Heart left ventricle (tissue), 16 donors: ENCODE measurements at regions not wholly inside any gene's neighbourhood (a gene's known extent, or its start where the extent isn't known, plus 50 kb on each side); places are given as distances from the start of the nearest gene placed in this dataset.

Experiments used
- ATAC-seq, 4 donors: fragments of 200-7000 bp; cut with Tn5 transposase; one replicate each; pipeline ENCODE4 v1.9.1; 2020 to 2022; ENCODE audit warnings: moderate library complexity in 4 of 4, mild to moderate bottlenecking in 3 of 4, moderate number of reproducible peaks in 1 of 4
- DNase-seq, 5 donors: peaks; one replicate each; pipeline ENCODE4 v3.0.0-alpha.2; 2020
- H3K27ac ChIP-seq, 12 donors: fragments of 200-600 bp; sonication (generic) in 4 of 12; one replicate each; pipeline versions ENCODE4 v1.5.0 to v1.8.0; 2016 to 2022; ENCODE audit warnings: mild to moderate bottlenecking in 2 of 12
- H3K27me3 ChIP-seq, 9 donors: fragments of 200-600 bp; sonication (generic) in 2 of 9; one replicate each; pipeline versions ENCODE4 v1.5.1 to v1.8.0; 2016 to 2022; ENCODE audit warnings: mild to moderate bottlenecking in 3 of 9
- H3K36me3 ChIP-seq, 9 donors: fragments of 200-600 bp; sonication (generic) in 2 of 9; one replicate each; pipeline versions ENCODE4 v1.5.0 to v1.8.0; 2018 to 2022; ENCODE audit warnings: mild to moderate bottlenecking in 2 of 9
- H3K4me1 ChIP-seq, 12 donors: fragments of 200-600 bp; sonication (generic) in 4 of 12; one replicate each; pipeline versions ENCODE4 v1.5.0 to v1.8.0; 2016 to 2022; ENCODE audit warnings: mild to moderate bottlenecking in 3 of 12
- H3K4me3 ChIP-seq, 12 donors: fragments of 200-600 bp; sonication (generic) in 4 of 12; one replicate each; pipeline versions ENCODE4 v1.5.0 to v1.8.0; 2017 to 2022; ENCODE audit warnings: mild to moderate bottlenecking in 9 of 12, moderate library complexity in 4 of 12
- H3K9me3 ChIP-seq, 12 donors: fragments of 200-600 bp; sonication (generic) in 4 of 12; one replicate each; pipeline versions ENCODE4 v1.5.0 to v1.8.0; 2016 to 2022; ENCODE audit warnings: mild to moderate bottlenecking in 1 of 12
- POLR2A ChIP-seq, 2 donors: fragments of 450-650 bp; IDR thresholded peaks; one replicate each; pipeline ENCODE4 v1.6.1; 2017; ENCODE audit warnings: antibody characterized with exemption in 2 of 2, mild to moderate bottlenecking in 2 of 2, moderate library complexity in 2 of 2
- WGBS, 4 donors: extraction: QIAGEN DNeasy Blood & Tissue Kit in 2 of 4; methylation state at CpG; one replicate each; pipeline versions ENCODE4 v1.1.5 to v1.1.7; 2013 to 2018; 5-methylcytosine and 5-hydroxymethylcytosine counted together
- intact Hi-C, 10 donors: fragments of 100-400 bp; cut with DNase I; formaldehyde crosslinking; loops; one replicate each; pipeline versions ENCODE4 v1.11.1 to v1.14.2; 2022
- TF ChIP-seq, protein P1 (sequence below), 12 donors: fragments of 200-600 bp; sonication (generic) in 4 of 12; IDR thresholded peaks; one replicate each; pipeline versions ENCODE4 v1.5.0 to v1.8.0; 2018 to 2022; ENCODE audit warnings: antibody characterized with exemption in 12 of 12, mild to moderate bottlenecking in 5 of 12
- donor health status: ischemic (EF 13 %, LVEDD 7.1; RV severe dilation, severe dysfunction).
- donor health status: healthy with polysubstance abuse.
- donor health status: DM: no; HTN: yes; CAD: no.
- donor health status: DM: no; HTN: no; CAD: no.
- donor health status: ischemic (EF 25% LVEDD 6.9; RV normal size, moderate dysfunction).
- donor health status: ischemic (EF 25% LVEDD 5.7; RV mildly dilated, moderate dysfunction).
- donor health status: healthy.
- donor health status: DM: yes; HTN: yes; CAD: no.
- donor health status: ischemic (EF 35%, LVEDD 5.7; RV mildly dilated, moderate dysfunction).
- donor health status: nonischemic (EF 11% LVEDD 7.7; RV severe dilation, severe dysfunction).
- donor health status: DM: yes; HTN: yes; CAD: no.
- donor health status: PGD.
- donor health status: ischemic (EF 29% LVEDD 5.4; RV normal size, mild dysfunction).
- donor health status: nonischemic (EF 23%, LVEDD 6.1; RV moderate dilation, normal function).

DNA sequence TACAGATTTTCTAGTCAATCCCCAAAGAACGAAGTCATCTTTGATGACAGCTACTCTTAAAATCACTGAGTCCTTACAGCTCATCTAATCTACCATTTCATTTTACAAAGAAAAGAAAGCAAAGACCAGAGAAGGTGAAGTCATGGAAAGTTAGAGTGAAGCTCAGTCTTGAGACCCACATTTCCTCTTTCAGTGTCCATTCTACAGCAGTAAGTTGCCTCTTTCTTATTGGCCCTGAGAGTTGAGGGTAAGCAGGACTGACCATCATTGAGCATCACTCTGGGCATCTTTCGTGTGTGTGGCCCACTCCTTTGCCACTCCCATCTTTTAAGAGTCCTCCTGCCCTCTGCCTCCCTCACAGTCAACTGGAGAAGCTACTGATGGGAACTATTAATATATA is 251.8 kb upstream of the NR4A3 start:
- no peak for DNase-seq
- intact Hi-C loops: loop anchor here in 4 of 10 donors (10.0 kb wide), 5 partner anchors 125 to 925 kb away; no protein-coding TSS in a partner anchor
- peaks cover 0 to 25% (median 5%) of the 10 kb centered on the region in 12 donors for H3K4me1 ChIP-seq
- no peaks in the 10 kb centered on the region for H3K36me3 ChIP-seq
- H3K27me3 ChIP-seq: no peaks in the 10 kb centered on the region
- WGBS, 4 donors: 81 to 89% (median 87%) methylated on average over 2 of the region's 2 CpGs
- no peak overlapping the region for H3K4me3 ChIP-seq
- no peak overlapping the region for H3K27ac ChIP-seq
- ATAC-seq: no peak
- H3K9me3 ChIP-seq: no peaks in the 10 kb centered on the region
- TF ChIP-seq, protein P1, sequence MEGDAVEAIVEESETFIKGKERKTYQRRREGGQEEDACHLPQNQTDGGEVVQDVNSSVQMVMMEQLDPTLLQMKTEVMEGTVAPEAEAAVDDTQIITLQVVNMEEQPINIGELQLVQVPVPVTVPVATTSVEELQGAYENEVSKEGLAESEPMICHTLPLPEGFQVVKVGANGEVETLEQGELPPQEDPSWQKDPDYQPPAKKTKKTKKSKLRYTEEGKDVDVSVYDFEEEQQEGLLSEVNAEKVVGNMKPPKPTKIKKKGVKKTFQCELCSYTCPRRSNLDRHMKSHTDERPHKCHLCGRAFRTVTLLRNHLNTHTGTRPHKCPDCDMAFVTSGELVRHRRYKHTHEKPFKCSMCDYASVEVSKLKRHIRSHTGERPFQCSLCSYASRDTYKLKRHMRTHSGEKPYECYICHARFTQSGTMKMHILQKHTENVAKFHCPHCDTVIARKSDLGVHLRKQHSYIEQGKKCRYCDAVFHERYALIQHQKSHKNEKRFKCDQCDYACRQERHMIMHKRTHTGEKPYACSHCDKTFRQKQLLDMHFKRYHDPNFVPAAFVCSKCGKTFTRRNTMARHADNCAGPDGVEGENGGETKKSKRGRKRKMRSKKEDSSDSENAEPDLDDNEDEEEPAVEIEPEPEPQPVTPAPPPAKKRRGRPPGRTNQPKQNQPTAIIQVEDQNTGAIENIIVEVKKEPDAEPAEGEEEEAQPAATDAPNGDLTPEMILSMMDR (IDR thresholded peaks at IDR 0.05): no peak
- no peak for TF ChIP-seq POLR2A (IDR thresholded peaks at IDR 0.05)

GRCh38 chr9:99572567-99572966 is 249.1 kb upstream of the NR4A3 start:
- ATAC-seq: no peak
- no peaks in the 10 kb centered on the region for H3K9me3 ChIP-seq
- intact Hi-C loops: loop anchor here in 1 of 10 donors (10.0 kb wide), 1 partner anchor 238 kb away; no protein-coding TSS in a partner anchor

DNA sequence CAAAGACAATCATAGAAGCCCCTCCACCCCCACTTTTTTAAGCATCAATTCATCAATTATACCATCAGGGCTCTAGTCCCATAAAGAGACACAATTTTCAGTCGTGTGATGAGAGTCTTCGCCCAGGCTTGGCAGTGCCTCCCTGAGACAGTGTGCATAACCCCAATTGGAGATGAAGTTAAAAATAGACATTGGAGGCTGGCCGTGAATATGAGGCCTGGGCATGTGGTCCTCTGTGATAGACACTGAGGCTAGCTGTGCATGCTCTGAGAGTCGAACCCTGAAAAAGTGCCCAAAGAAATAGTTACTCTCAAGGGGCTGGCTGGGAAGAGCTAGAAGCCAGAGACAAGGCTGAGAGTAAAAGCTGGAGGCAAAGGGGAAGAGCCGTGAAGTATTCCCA is 248.6 kb upstream of the NR4A3 start:
- intact Hi-C loops: loop anchor here in 1 of 10 donors (10.0 kb wide), 1 partner anchor 238 kb away; no protein-coding TSS in a partner anchor
- DNase-seq: peak in 3 of 5 donors; percentile 29 to 51 (median 46)

More at GRCh38 chr9:99572567-99572966, 249.1 kb upstream of the NR4A3 start:
- 56 to 67% (median 63%) methylated on average over 4 of the region's 4 CpGs for WGBS, 4 donors
- TF ChIP-seq, protein P1 (IDR thresholded peaks at IDR 0.05): no peak
- no peak for TF ChIP-seq POLR2A (IDR thresholded peaks at IDR 0.05)
- no peak for DNase-seq
- peaks cover 0 to 13% (median 3%) of the 10 kb centered on the region in 12 donors for H3K4me1 ChIP-seq
- no peaks in the 10 kb centered on the region for H3K27me3 ChIP-seq
- H3K36me3 ChIP-seq: no peaks in the 10 kb centered on the region
- H3K27ac ChIP-seq: peak overlapping the region in 2 of 12 donors; percentile 10 to 27
- no peak overlapping the region for H3K4me3 ChIP-seq

DNA sequence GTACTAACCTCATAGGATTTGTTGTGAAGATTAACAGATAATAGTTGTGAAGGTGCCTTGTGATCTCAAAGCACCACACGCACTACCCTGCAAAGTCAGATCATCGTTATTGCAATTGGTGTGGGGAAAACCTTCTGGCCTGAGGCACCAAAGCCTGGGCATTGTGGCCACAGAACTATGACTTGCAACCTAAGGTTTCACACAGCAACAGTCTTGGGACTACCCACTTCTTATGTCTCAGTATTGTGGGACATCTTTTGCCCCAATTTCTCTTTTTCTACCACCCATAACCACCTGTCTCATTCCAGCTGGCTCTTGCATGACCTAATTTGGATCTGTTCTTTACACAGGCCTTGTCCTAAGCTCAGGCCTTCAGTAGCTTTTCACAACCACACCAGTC is 247.8 kb upstream of the NR4A3 start:
- intact Hi-C loops: loop anchor here in 1 of 10 donors (10.0 kb wide), 1 partner anchor 239 kb away; no protein-coding TSS in a partner anchor
- TF ChIP-seq, protein P1 (IDR thresholded peaks at IDR 0.05): no peak
- TF ChIP-seq POLR2A (IDR thresholded peaks at IDR 0.05): no peak
- Histone ChIP-seq H3K4me3 (no peak overlapping the region), H3K36me3 (no peaks in the 10 kb centered on the region), H3K9me3 (no peaks in the 10 kb centered on the region), H3K4me1 (peaks cover 0 to 13% (median 3%) of the 10 kb centered on the region in 12 donors), H3K27me3 (no peaks in the 10 kb centered on the region), H3K27ac (peak overlapping the region in 1 of 12 donors; percentile 10)
- DNase-seq: no peak
- no peak for ATAC-seq
- WGBS, 4 donors: 87 to 95% (median 94%) methylated on average over 2 of the region's 2 CpGs

More for the DNA sequence above, 248.6 kb upstream of the NR4A3 start:
- no peak overlapping the region for H3K4me3 ChIP-seq
- peak overlapping the region in 4 of 12 donors; percentile 7 to 29 (median 18) for H3K27ac ChIP-seq
- peak; percentile 88 to 92 (median 90) for ATAC-seq
- TF ChIP-seq POLR2A (IDR thresholded peaks at IDR 0.05): no peak
- TF ChIP-seq, protein P1 (IDR thresholded peaks at IDR 0.05): no peak
- H3K4me1 ChIP-seq: peaks cover 0 to 13% (median 3%) of the 10 kb centered on the region in 12 donors
- H3K36me3 ChIP-seq: no peaks in the 10 kb centered on the region
- H3K27me3 ChIP-seq: no peaks in the 10 kb centered on the region
- H3K9me3 ChIP-seq: no peaks in the 10 kb centered on the region
- WGBS, 4 donors: 35 to 55% (median 48%) methylated on average over 5 of the region's 5 CpGs
